T-cell (primary cell): ENCODE measurements at regions not wholly inside any gene's neighbourhood (a gene's known extent, or its start where the extent isn't known, plus 50 kb on each side); places are given as distances from the start of the nearest gene placed in this dataset.

Experiments
- ATAC-seq, 4 experiments: fragments of 200-7000 bp in 3 of 4; fragments of 150-1000 bp in 1 of 4; cut with Tn5 transposase; replicated peaks in 1 of 4; 1 replicate in 3 of 4; 2 replicates in 1 of 4; pipeline ENCODE4 v1.10.0; 2021; ENCODE audit warnings: moderate library complexity in 3 of 4, mild to moderate bottlenecking in 2 of 4, moderate number of reproducible peaks in 1 of 4
- CTCF ChIA-PET, 2 donors: fragments of 300-600 bp; sonication (Branson Sonifier 250); formaldehyde crosslinking; loops; one replicate each; lab custom pipeline; 2022; ENCODE audit warnings: antibody characterized with exemption in 2 of 2; lab: Charles Lee
- POLR2A ChIA-PET, 2 donors: fragments of 300-600 bp; sonication (Branson Sonifier 250); formaldehyde crosslinking; loops; one replicate each; lab custom pipeline; 2022; ENCODE audit warnings: antibody characterized with exemption in 2 of 2; lab: Charles Lee
- DNase-seq, 35 experiments: peaks; one replicate each; pipeline versions ENCODE4 v3.0.0 to v3.0.0-alpha.2; 2013 to 2023
- H3K27ac ChIP-seq: one replicate; pipeline ENCODE4 v1.5.1; 2013; ENCODE audit warnings: low read length
- H3K27me3 ChIP-seq, 2 experiments: replicated peaks in 1 of 2; 1 replicate in 1 of 2; 2 replicates in 1 of 2; pipeline versions ENCODE4 v1.6.1 to v1.7.0; 2013; ENCODE audit warnings: low read length in 1 of 2, mixed read lengths in 1 of 2; ENCODE audit not compliant: control insufficient read depth in 2 of 2, insufficient read depth in 2 of 2; ENCODE audit errors: extremely low read depth in 1 of 2
- H3K36me3 ChIP-seq, 2 donors: 1 replicate in 1 of 2; 2 replicates in 1 of 2; pipeline versions ENCODE4 v1.6.1 to v1.7.0; 2013; ENCODE audit warnings: low read length in 1 of 2; ENCODE audit not compliant: control insufficient read depth in 2 of 2, insufficient read depth in 1 of 2; ENCODE audit errors: extremely low read depth in 1 of 2
- H3K4me1 ChIP-seq, 2 experiments: 1 replicate in 1 of 2; 2 replicates in 1 of 2; pipeline versions ENCODE4 v1.6.1 to v1.7.0; 2013; ENCODE audit warnings: low read length in 2 of 2, mixed read lengths in 1 of 2; ENCODE audit not compliant: insufficient read depth in 2 of 2, control insufficient read depth in 1 of 2; ENCODE audit errors: extremely low read depth in 1 of 2
- H3K4me3 ChIP-seq, 2 donors: 1 replicate in 1 of 2; 2 replicates in 1 of 2; pipeline versions ENCODE4 v1.5.1 to v1.7.0; 2013; ENCODE audit warnings: mild to moderate bottlenecking in 2 of 2, low read length in 1 of 2, moderate library complexity in 1 of 2; ENCODE audit not compliant: control insufficient read depth in 1 of 2; ENCODE audit errors: extremely low read depth in 1 of 2
- H3K9me3 ChIP-seq: 2 replicates; pipeline ENCODE4 v1.7.0; 2013
- H3K27ac Mint-ChIP-seq, 2 donors: one replicate each; pipeline ENCODE4 v1.8.0; 2020 to 2021; ENCODE audit warnings: mild to moderate bottlenecking in 2 of 2, mixed read lengths in 2 of 2
- H3K27me3 Mint-ChIP-seq, 2 donors: one replicate each; pipeline ENCODE4 v1.8.0; 2021 to 2022; ENCODE audit warnings: mixed read lengths in 2 of 2
- H3K36me3 Mint-ChIP-seq: one replicate; pipeline ENCODE4 v1.8.0; 2021; ENCODE audit warnings: mixed read lengths
- H3K4me1 Mint-ChIP-seq, 3 donors: one replicate each; pipeline ENCODE4 v1.8.0; 2020 to 2022; ENCODE audit warnings: mixed read lengths in 3 of 3, mild to moderate bottlenecking in 1 of 3
- H3K4me3 Mint-ChIP-seq, 3 donors: one replicate each; pipeline ENCODE4 v1.8.0; 2020 to 2022; ENCODE audit warnings: mild to moderate bottlenecking in 3 of 3, mixed read lengths in 3 of 3, moderate library complexity in 3 of 3
- H3K9me3 Mint-ChIP-seq, 3 donors: one replicate each; pipeline ENCODE4 v1.8.0; 2020 to 2022; ENCODE audit warnings: mixed read lengths in 3 of 3
- WGBS: methylation state at CpG from one replicate; pipeline ENCODE4 v1.1.5; 2013; ENCODE audit warnings: missing lambda C conversion rate; ENCODE audit not compliant: insufficient coverage; 5-methylcytosine and 5-hydroxymethylcytosine counted together

GRCh38 chr18:60044290-60045006, 144.7 kb downstream of the PMAIP1 start:
- H3K27me3 ChIP-seq: no peaks in the 10 kb centered on the region
- no peak overlapping the region for H3K27ac ChIP-seq
- H3K9me3 ChIP-seq: no peaks in the 10 kb centered on the region
- WGBS: 67% methylated on average over 2 of the region's 2 CpGs
- Mint-ChIP-seq H3K27me3 (peaks cover 6 to 12% of the 10 kb centered on the region in 2 donors), H3K9me3 (peaks cover 0 to 4% (median 0%) of the 10 kb centered on the region in 3 donors), H3K4me3 (no peak overlapping the region), H3K36me3 (no peaks in the 10 kb centered on the region), H3K4me1 (no peaks in the 10 kb centered on the region), H3K27ac (no peak overlapping the region)
- ChIA-PET POLR2A (no interaction called here), CTCF (no interaction called here)
- no peak overlapping the region for H3K4me3 ChIP-seq
- H3K36me3 ChIP-seq: no peaks in the 10 kb centered on the region
- no peaks in the 10 kb centered on the region for H3K4me1 ChIP-seq
- DNase-seq (no peak), ATAC-seq (no peak)

GRCh38 chr18:60040971-60041370, 141.2 kb downstream of the PMAIP1 start:
- no peak overlapping the region for H3K27ac ChIP-seq
- POLR2A ChIA-PET: no interaction called here
- H3K9me3 ChIP-seq: no peaks in the 10 kb centered on the region
- CTCF ChIA-PET: no interaction called here
- Mint-ChIP-seq H3K4me3 (no peak overlapping the region), H3K9me3 (no peaks in the 10 kb centered on the region), H3K27me3 (peaks cover 11 to 19% of the 10 kb centered on the region in 2 donors), H3K36me3 (no peaks in the 10 kb centered on the region), H3K4me1 (no peaks in the 10 kb centered on the region), H3K27ac (no peak overlapping the region)
- H3K36me3 ChIP-seq: no peaks in the 10 kb centered on the region
- ATAC-seq (no peak), DNase-seq (no peak)
- no peaks in the 10 kb centered on the region for H3K4me1 ChIP-seq
- H3K4me3 ChIP-seq: no peak overlapping the region
- H3K27me3 ChIP-seq: no peaks in the 10 kb centered on the region
- WGBS: no CpG with 5 or more reads among the region's 1 CpG

- no peaks in the 10 kb centered on the region for H3K9me3 Mint-ChIP-seq
- ChIA-PET POLR2A (no interaction called here), CTCF (no interaction called here)
- ATAC-seq (no peak), DNase-seq (no peak)
- Histone ChIP-seq H3K4me3 (no peak overlapping the region), H3K36me3 (no peaks in the 10 kb centered on the region), H3K27me3 (no peaks in the 10 kb centered on the region), H3K27ac (no peak overlapping the region), H3K9me3 (no peaks in the 10 kb centered on the region), H3K4me1 (no peaks in the 10 kb centered on the region)
- no peaks in the 10 kb centered on the region for H3K4me1 Mint-ChIP-seq
- no peaks in the 10 kb centered on the region for H3K36me3 Mint-ChIP-seq
- H3K4me3 Mint-ChIP-seq: no peak overlapping the region
- H3K27ac Mint-ChIP-seq: no peak overlapping the region
- H3K27me3 Mint-ChIP-seq: peaks cover 11 to 19% of the 10 kb centered on the region in 2 donors
Observed at GRCh38 chr18:60038731-60039130, 138.9 kb downstream of the PMAIP1 start.

GRCh38 chr18:60027397-60027796, 127.6 kb downstream of the PMAIP1 start:
- ChIA-PET CTCF (no interaction called here), POLR2A (no interaction called here)
- Histone ChIP-seq H3K36me3 (no peaks in the 10 kb centered on the region), H3K27ac (no peak overlapping the region), H3K9me3 (no peaks in the 10 kb centered on the region), H3K4me1 (no peaks in the 10 kb centered on the region), H3K4me3 (no peak overlapping the region), H3K27me3 (no peaks in the 10 kb centered on the region)
- DNase-seq (no peak), ATAC-seq (no peak)
- Mint-ChIP-seq H3K9me3 (no peaks in the 10 kb centered on the region), H3K4me1 (no peaks in the 10 kb centered on the region), H3K27me3 (peaks cover 6 to 8% of the 10 kb centered on the region in 2 donors), H3K36me3 (no peaks in the 10 kb centered on the region), H3K4me3 (no peak overlapping the region), H3K27ac (no peak overlapping the region)
- no CpG with 5 or more reads among the region's 2 CpGs for WGBS

- no peak overlapping the region for H3K27ac ChIP-seq
- Mint-ChIP-seq H3K27ac (no peak overlapping the region), H3K4me3 (no peak overlapping the region), H3K27me3 (peaks cover 6 to 10% of the 10 kb centered on the region in 2 donors), H3K4me1 (no peaks in the 10 kb centered on the region), H3K9me3 (no peaks in the 10 kb centered on the region), H3K36me3 (no peaks in the 10 kb centered on the region)
- no peak overlapping the region for H3K4me3 ChIP-seq
- DNase-seq (no peak), ATAC-seq (no peak)
- H3K4me1 ChIP-seq: no peaks in the 10 kb centered on the region
- ChIA-PET CTCF (no interaction called here), POLR2A (interaction anchor here in 1 of 2 donors (0.6 kb wide), 1 partner anchor 13 kb away, joined by 6 read pairs; no protein-coding TSS in a partner anchor)
- no peaks in the 10 kb centered on the region for H3K36me3 ChIP-seq
- no peaks in the 10 kb centered on the region for H3K27me3 ChIP-seq
- H3K9me3 ChIP-seq: no peaks in the 10 kb centered on the region
Observed at GRCh38 chr18:60024857-60025256, 125.1 kb downstream of the PMAIP1 start.

- Mint-ChIP-seq H3K4me3 (no peak overlapping the region), H3K27ac (no peak overlapping the region), H3K36me3 (no peaks in the 10 kb centered on the region), H3K4me1 (no peaks in the 10 kb centered on the region), H3K9me3 (no peaks in the 10 kb centered on the region), H3K27me3 (peaks cover 6 to 10% of the 10 kb centered on the region in 2 donors)
- Histone ChIP-seq H3K4me1 (no peaks in the 10 kb centered on the region), H3K9me3 (no peaks in the 10 kb centered on the region), H3K27ac (no peak overlapping the region), H3K27me3 (no peaks in the 10 kb centered on the region), H3K4me3 (no peak overlapping the region), H3K36me3 (no peaks in the 10 kb centered on the region)
- ATAC-seq (no peak), DNase-seq (no peak)
- CTCF ChIA-PET: interaction anchor here in 1 of 2 donors (0.6 kb wide), 1 partner anchor 37 kb away, joined by 3 read pairs; no protein-coding TSS in a partner anchor
- no CpG with 5 or more reads among the region's 3 CpGs for WGBS
- POLR2A ChIA-PET: no interaction called here
Observed at GRCh38 chr18:60024345-60024744, 124.5 kb downstream of the PMAIP1 start.
